ENCODE measurements at regions not wholly inside any gene's neighbourhood (a gene's known extent, or its start where the extent isn't known, plus 50 kb on each side); places are given as distances from the start of the nearest gene placed in this dataset.

GRCh38 chr5:71861682-71862081 is 142.6 kb downstream of the CARTPT start:
- no peak overlapping the region for H3K4me3 ChIP-seq (ENCODE audit: low read depth, low read length)
- no peaks in the 10 kb centered on the region for H3K4me1 ChIP-seq (ENCODE audit: control insufficient read depth, insufficient read depth, low read length)
- H3K27ac ChIP-seq (ENCODE audit: low read depth, low read length) = no peak overlapping the region
- DNase-seq (ENCODE audit: low read depth in 4 of 6, low spot score in 6 of 6) = no peak
- H3K27me3 ChIP-seq (ENCODE audit: control insufficient read depth, insufficient read depth, low read length) = no peaks in the 10 kb centered on the region
- WGBS (ENCODE audit: insufficient coverage) = no CpG with 5 or more reads among the region's 1 CpG
- H3K9me3 ChIP-seq (ENCODE audit: control insufficient read depth, insufficient read depth, low read length) = no peaks in the 10 kb centered on the region
- no peaks in the 10 kb centered on the region for H3K36me3 ChIP-seq (ENCODE audit: control insufficient read depth, insufficient read depth, low read length)

GRCh38 chr5:71862087-71862486 is 143.0 kb downstream of the CARTPT start:
- Histone ChIP-seq H3K27ac (ENCODE audit: low read depth, low read length) (no peak overlapping the region), H3K4me3 (ENCODE audit: low read depth, low read length) (no peak overlapping the region), H3K9me3 (ENCODE audit: control insufficient read depth, insufficient read depth, low read length) (no peaks in the 10 kb centered on the region), H3K27me3 (ENCODE audit: control insufficient read depth, insufficient read depth, low read length) (no peaks in the 10 kb centered on the region), H3K4me1 (ENCODE audit: control insufficient read depth, insufficient read depth, low read length) (no peaks in the 10 kb centered on the region), H3K36me3 (ENCODE audit: control insufficient read depth, insufficient read depth, low read length) (no peaks in the 10 kb centered on the region)
- no peak for DNase-seq (ENCODE audit: low read depth in 4 of 6, low spot score in 6 of 6)
- WGBS (ENCODE audit: insufficient coverage) = 60% methylated on average over 1 of the region's 1 CpG

GRCh38 chr5:71862507-71863060 is 143.5 kb downstream of the CARTPT start:
- no CpG with 5 or more reads among the region's 1 CpG for WGBS (ENCODE audit: insufficient coverage)
- peak in 1 of 6 donors; percentile 34 for DNase-seq (ENCODE audit: low read depth in 4 of 6, low spot score in 6 of 6)
- no peaks in the 10 kb centered on the region for H3K36me3 ChIP-seq (ENCODE audit: control insufficient read depth, insufficient read depth, low read length)

DNA sequence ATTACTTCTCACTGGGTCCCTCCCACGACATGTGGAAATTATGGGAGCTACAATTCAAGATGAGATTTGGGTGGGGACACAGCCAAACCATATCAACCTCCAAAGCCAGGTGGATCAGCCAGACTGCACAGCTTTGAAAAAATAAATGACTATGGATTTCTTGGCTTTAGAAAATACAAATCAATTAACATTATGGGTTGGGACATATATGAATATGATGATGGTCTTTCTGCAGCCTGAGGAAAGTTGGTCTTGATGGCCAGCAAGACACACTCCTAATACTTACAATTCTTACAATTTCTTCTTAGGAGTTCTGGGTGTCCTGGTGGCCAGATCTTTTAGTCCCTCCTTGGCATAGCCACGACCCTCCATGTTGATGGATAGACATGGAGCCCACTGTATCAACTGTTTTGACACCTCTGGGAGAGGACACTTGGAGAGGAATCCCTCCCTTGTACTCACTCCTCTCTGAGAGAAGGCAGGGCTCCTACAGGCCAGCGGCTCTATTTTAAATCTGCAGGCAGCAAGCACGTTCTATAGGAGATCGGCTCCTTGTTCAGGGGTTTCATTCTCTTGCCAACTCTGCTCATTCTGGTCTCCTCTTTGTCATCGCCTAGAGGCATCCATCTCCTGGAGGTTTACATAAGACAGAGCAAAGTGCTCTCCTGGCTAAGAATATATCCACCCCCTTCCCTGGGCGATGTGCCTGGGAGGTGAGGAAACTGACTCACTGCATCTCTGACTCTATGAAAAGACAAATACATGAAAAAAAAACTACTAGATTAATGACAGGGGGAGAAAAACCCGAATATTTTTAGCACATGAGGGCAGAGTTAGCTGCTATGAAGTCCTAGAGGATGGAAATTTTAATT is 145.9 kb downstream of the CARTPT start:
- no peaks in the 10 kb centered on the region for H3K27me3 ChIP-seq (ENCODE audit: control insufficient read depth, insufficient read depth, low read length)
- no peaks in the 10 kb centered on the region for H3K36me3 ChIP-seq (ENCODE audit: control insufficient read depth, insufficient read depth, low read length)
- no peak overlapping the region for H3K27ac ChIP-seq (ENCODE audit: low read depth, low read length)
- peak in 1 of 6 donors; percentile 39 for DNase-seq (ENCODE audit: low read depth in 4 of 6, low spot score in 6 of 6)
- H3K9me3 ChIP-seq (ENCODE audit: control insufficient read depth, insufficient read depth, low read length) = no peaks in the 10 kb centered on the region
- 51% methylated on average over 5 of the region's 8 CpGs for WGBS (ENCODE audit: insufficient coverage)
- H3K4me1 ChIP-seq (ENCODE audit: control insufficient read depth, insufficient read depth, low read length) = no peaks in the 10 kb centered on the region
- no peak overlapping the region for H3K4me3 ChIP-seq (ENCODE audit: low read depth, low read length)

More at GRCh38 chr5:71862507-71863060, 143.5 kb downstream of the CARTPT start:
- Histone ChIP-seq H3K27me3 (ENCODE audit: control insufficient read depth, insufficient read depth, low read length) (no peaks in the 10 kb centered on the region), H3K9me3 (ENCODE audit: control insufficient read depth, insufficient read depth, low read length) (no peaks in the 10 kb centered on the region), H3K27ac (ENCODE audit: low read depth, low read length) (no peak overlapping the region), H3K4me1 (ENCODE audit: control insufficient read depth, insufficient read depth, low read length) (no peaks in the 10 kb centered on the region), H3K4me3 (ENCODE audit: low read depth, low read length) (no peak overlapping the region)

DNA sequence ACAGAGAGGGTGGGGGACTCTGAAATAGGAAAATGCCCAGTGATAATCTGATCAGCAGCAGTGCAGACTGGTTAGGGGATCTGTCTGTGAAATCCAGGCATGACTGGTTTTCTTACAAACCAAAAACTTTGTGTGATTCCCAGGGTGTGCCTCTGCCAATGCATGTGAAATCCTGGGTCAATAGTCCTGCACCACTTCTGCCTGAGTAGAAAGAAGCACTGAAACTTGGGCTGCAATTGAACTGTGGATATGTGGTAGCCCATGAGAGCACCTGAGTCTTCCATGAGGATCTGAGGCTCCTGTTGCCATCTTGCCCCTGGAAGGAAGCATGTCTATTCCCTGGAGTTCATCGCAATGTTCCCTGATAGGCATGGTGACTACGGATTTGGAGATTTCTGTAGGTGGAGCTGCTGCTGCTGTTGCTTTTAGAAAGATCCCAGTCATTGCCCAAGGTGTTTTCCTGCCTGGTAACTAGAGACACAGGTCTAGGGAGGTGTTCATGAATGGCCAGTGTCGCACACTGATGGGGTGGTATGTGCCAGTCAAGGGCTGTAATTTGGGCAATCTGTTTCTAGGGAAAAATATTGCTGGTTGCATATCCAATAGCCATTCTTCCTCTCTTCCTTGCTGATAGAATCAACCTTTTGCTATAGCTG is 146.7 kb downstream of the CARTPT start:
- DNase-seq (ENCODE audit: low read depth in 4 of 6, low spot score in 6 of 6) = no peak
- H3K4me3 ChIP-seq (ENCODE audit: low read depth, low read length) = no peak overlapping the region
- no peak overlapping the region for H3K27ac ChIP-seq (ENCODE audit: low read depth, low read length)
- no peaks in the 10 kb centered on the region for H3K36me3 ChIP-seq (ENCODE audit: control insufficient read depth, insufficient read depth, low read length)
- no peaks in the 10 kb centered on the region for H3K27me3 ChIP-seq (ENCODE audit: control insufficient read depth, insufficient read depth, low read length)
- H3K4me1 ChIP-seq (ENCODE audit: control insufficient read depth, insufficient read depth, low read length) = no peaks in the 10 kb centered on the region
- H3K9me3 ChIP-seq (ENCODE audit: control insufficient read depth, insufficient read depth, low read length) = no peaks in the 10 kb centered on the region
- WGBS (ENCODE audit: insufficient coverage) = 86% methylated on average over 2 of the region's 3 CpGs

DNA sequence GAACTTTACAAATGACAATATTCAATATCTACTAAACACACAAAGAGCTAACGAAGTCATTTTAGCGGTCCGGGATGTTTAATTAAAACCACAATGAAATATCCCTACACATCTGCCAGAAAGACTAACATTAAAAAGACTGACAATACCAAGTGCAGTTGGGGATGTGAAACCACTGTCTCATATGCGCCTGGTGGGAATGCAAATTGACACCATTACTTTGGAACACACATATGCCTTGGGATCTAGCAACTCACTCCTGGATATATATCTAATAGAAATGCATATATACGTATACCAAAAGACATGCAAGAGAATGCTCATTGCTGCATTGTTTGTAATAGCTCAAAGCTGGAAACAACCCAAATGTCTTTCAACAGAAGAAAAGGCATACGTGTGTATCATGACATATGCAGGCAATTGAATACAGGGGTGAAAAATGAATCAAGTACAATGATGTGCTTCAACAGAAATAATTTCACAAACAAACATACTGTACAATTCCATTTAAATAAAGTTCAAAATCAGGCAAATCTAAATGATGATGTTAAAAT is 153.3 kb downstream of the CARTPT start:
- H3K4me3 ChIP-seq (ENCODE audit: low read depth, low read length) = no peak overlapping the region
- no peaks in the 10 kb centered on the region for H3K36me3 ChIP-seq (ENCODE audit: control insufficient read depth, insufficient read depth, low read length)
- WGBS (ENCODE audit: insufficient coverage) = no CpG with 5 or more reads among the region's 6 CpGs
- H3K9me3 ChIP-seq (ENCODE audit: control insufficient read depth, insufficient read depth, low read length) = no peaks in the 10 kb centered on the region
- DNase-seq (ENCODE audit: low read depth in 4 of 6, low spot score in 6 of 6) = peak in 1 of 6 donors; percentile 62
- no peaks in the 10 kb centered on the region for H3K4me1 ChIP-seq (ENCODE audit: control insufficient read depth, insufficient read depth, low read length)
- H3K27ac ChIP-seq (ENCODE audit: low read depth, low read length) = no peak overlapping the region
- H3K27me3 ChIP-seq (ENCODE audit: control insufficient read depth, insufficient read depth, low read length) = no peaks in the 10 kb centered on the region

DNA sequence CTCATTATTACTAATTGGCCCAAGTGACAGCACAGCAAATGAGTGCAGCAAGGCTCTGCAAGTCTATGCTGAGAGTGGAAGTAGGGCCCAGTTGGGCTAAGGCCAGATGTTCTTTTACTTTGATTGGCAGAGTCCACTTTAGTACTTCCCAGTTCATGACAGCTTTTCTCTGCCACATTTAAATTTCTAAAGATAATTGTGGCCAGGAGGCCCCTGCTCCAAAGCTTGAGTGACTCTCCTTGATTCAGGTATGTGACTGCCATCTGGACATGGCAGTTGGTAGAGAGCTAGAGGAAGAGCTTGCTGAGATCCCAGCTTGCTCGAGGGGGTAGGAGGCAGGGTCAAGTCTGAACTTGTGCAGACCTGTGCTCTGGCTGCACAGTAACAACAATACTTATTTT is 154.1 kb downstream of the CARTPT start:
- WGBS (ENCODE audit: insufficient coverage) = no CpG with 5 or more reads among the region's 1 CpG
- Histone ChIP-seq H3K27ac (ENCODE audit: low read depth, low read length) (no peak overlapping the region), H3K4me1 (ENCODE audit: control insufficient read depth, insufficient read depth, low read length) (no peaks in the 10 kb centered on the region), H3K27me3 (ENCODE audit: control insufficient read depth, insufficient read depth, low read length) (no peaks in the 10 kb centered on the region), H3K36me3 (ENCODE audit: control insufficient read depth, insufficient read depth, low read length) (no peaks in the 10 kb centered on the region), H3K4me3 (ENCODE audit: low read depth, low read length) (no peak overlapping the region), H3K9me3 (ENCODE audit: control insufficient read depth, insufficient read depth, low read length) (no peaks in the 10 kb centered on the region)
- DNase-seq (ENCODE audit: low read depth in 4 of 6, low spot score in 6 of 6) = peak in 1 of 6 donors; percentile 56

- Histone ChIP-seq H3K4me3 (ENCODE audit: low read depth, low read length) (no peak overlapping the region), H3K27ac (ENCODE audit: low read depth, low read length) (no peak overlapping the region), H3K27me3 (ENCODE audit: control insufficient read depth, insufficient read depth, low read length) (no peaks in the 10 kb centered on the region), H3K36me3 (ENCODE audit: control insufficient read depth, insufficient read depth, low read length) (no peaks in the 10 kb centered on the region), H3K9me3 (ENCODE audit: control insufficient read depth, insufficient read depth, low read length) (no peaks in the 10 kb centered on the region), H3K4me1 (ENCODE audit: control insufficient read depth, insufficient read depth, low read length) (no peaks in the 10 kb centered on the region)
- no peak for DNase-seq (ENCODE audit: low read depth in 4 of 6, low spot score in 6 of 6)
- WGBS (ENCODE audit: insufficient coverage) = no CpG with 5 or more reads among the region's 2 CpGs
These were observed 155.4 kb downstream of the CARTPT start for GRCh38 chr5:71874521-71874920.

DNA sequence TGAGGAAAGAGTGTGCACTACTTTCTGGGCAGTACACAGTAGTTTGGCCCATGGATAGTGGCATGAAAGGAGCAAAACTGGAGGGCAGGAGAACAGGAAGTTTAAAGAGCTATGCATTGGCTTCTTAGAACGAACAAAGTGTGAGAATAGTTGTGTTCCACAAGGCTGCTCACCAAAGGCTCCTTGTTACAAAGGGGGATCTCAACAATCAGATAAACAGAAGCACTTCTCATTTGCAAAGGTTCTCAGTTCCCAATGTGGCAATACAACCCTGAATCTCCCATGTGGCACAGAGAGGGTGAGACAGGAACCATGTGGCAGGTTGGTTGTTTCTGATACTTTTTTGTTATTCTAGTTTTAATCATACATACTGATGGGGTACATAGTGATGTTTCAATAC is 158.4 kb downstream of the CARTPT start:
- H3K4me1 ChIP-seq (ENCODE audit: control insufficient read depth, insufficient read depth, low read length) = no peaks in the 10 kb centered on the region
- H3K36me3 ChIP-seq (ENCODE audit: control insufficient read depth, insufficient read depth, low read length) = no peaks in the 10 kb centered on the region
- no peak for DNase-seq (ENCODE audit: low read depth in 4 of 6, low spot score in 6 of 6)
- WGBS (ENCODE audit: insufficient coverage) = no CpG with 5 or more reads among the region's 1 CpG
- no peak overlapping the region for H3K4me3 ChIP-seq (ENCODE audit: low read depth, low read length)
- H3K27ac ChIP-seq (ENCODE audit: low read depth, low read length) = no peak overlapping the region
- H3K27me3 ChIP-seq (ENCODE audit: control insufficient read depth, insufficient read depth, low read length) = no peaks in the 10 kb centered on the region
- no peaks in the 10 kb centered on the region for H3K9me3 ChIP-seq (ENCODE audit: control insufficient read depth, insufficient read depth, low read length)

Data from spinal cord (tissue), 9 donors.